ENCODE measurements at regions not wholly inside any gene's neighbourhood (a gene's known extent, or its start where the extent isn't known, plus 50 kb on each side); places are given as distances from the start of the nearest gene placed in this dataset.

- H2AFZ ChIP-seq (ENCODE audit: low read depth), result no peak overlapping the region
- H3K79me2 ChIP-seq (ENCODE audit: insufficient read depth, low read depth), result no peaks in the 10 kb centered on the region
- H3K4me1 ChIP-seq (ENCODE audit: low read depth, poor library complexity, severe bottlenecking), result peaks cover 8% of the 10 kb centered on the region
- H4K20me1 ChIP-seq (ENCODE audit: insufficient read depth), result no peaks in the 10 kb centered on the region
- TF ChIP-seq CTCF (conservative IDR thresholded peaks at IDR 0.05; ENCODE audit: low read depth, low read length), result peak; percentile 61
- H3K4me2 ChIP-seq, result no peak overlapping the region
- H3K27me3 ChIP-seq (ENCODE audit: insufficient read depth, low read depth), result no peaks in the 10 kb centered on the region
- H3K36me3 ChIP-seq (ENCODE audit: insufficient read depth), result no peaks in the 10 kb centered on the region
- no peak overlapping the region for H3K4me3 ChIP-seq (IDR thresholded peaks at IDR 0.05; ENCODE audit: insufficient read depth, low read depth, low read length)
- no peak overlapping the region for H3K27ac ChIP-seq
- H3K9ac ChIP-seq, result no peak overlapping the region
Observed at GRCh38 chr14:25400607-25401206, 350.8 kb upstream of the STXBP6 start.

- Histone ChIP-seq H3K27me3 (ENCODE audit: insufficient read depth, low read depth) (no peaks in the 10 kb centered on the region), H3K36me3 (ENCODE audit: insufficient read depth) (no peaks in the 10 kb centered on the region), H2AFZ (ENCODE audit: low read depth) (no peak overlapping the region), H3K4me2 (no peak overlapping the region), H3K4me1 (ENCODE audit: low read depth, poor library complexity, severe bottlenecking) (peaks cover 8% of the 10 kb centered on the region), H4K20me1 (ENCODE audit: insufficient read depth) (no peaks in the 10 kb centered on the region), H3K79me2 (ENCODE audit: insufficient read depth, low read depth) (no peaks in the 10 kb centered on the region), H3K9ac (no peak overlapping the region), H3K27ac (no peak overlapping the region), H3K4me3 (IDR thresholded peaks at IDR 0.05; ENCODE audit: insufficient read depth, low read depth, low read length) (no peak overlapping the region)
- TF ChIP-seq CTCF (conservative IDR thresholded peaks at IDR 0.05; ENCODE audit: low read depth, low read length), result no peak
Observed at GRCh38 chr14:25396128-25396527, 346.2 kb upstream of the STXBP6 start.

GRCh38 chr14:25394791-25395391 lies 344.9 kb upstream of the STXBP6 start:
- Histone ChIP-seq H3K79me2 (ENCODE audit: insufficient read depth, low read depth) (no peaks in the 10 kb centered on the region), H3K36me3 (ENCODE audit: insufficient read depth) (no peaks in the 10 kb centered on the region), H3K27me3 (ENCODE audit: insufficient read depth, low read depth) (no peaks in the 10 kb centered on the region), H3K9ac (no peak overlapping the region), H3K4me3 (IDR thresholded peaks at IDR 0.05; ENCODE audit: insufficient read depth, low read depth, low read length) (no peak overlapping the region), H3K27ac (no peak overlapping the region), H4K20me1 (ENCODE audit: insufficient read depth) (no peaks in the 10 kb centered on the region), H2AFZ (ENCODE audit: low read depth) (no peak overlapping the region), H3K4me1 (ENCODE audit: low read depth, poor library complexity, severe bottlenecking) (peaks cover 8% of the 10 kb centered on the region), H3K4me2 (no peak overlapping the region)
- no peak for TF ChIP-seq CTCF (conservative IDR thresholded peaks at IDR 0.05; ENCODE audit: low read depth, low read length)

GRCh38 chr14:25394356-25394755 lies 344.4 kb upstream of the STXBP6 start:
- H3K4me3 ChIP-seq (IDR thresholded peaks at IDR 0.05; ENCODE audit: insufficient read depth, low read depth, low read length), result no peak overlapping the region
- no peak overlapping the region for H3K9ac ChIP-seq
- no peaks in the 10 kb centered on the region for H4K20me1 ChIP-seq (ENCODE audit: insufficient read depth)
- no peak overlapping the region for H3K4me2 ChIP-seq
- no peaks in the 10 kb centered on the region for H3K27me3 ChIP-seq (ENCODE audit: insufficient read depth, low read depth)
- TF ChIP-seq CTCF (conservative IDR thresholded peaks at IDR 0.05; ENCODE audit: low read depth, low read length), result no peak
- no peaks in the 10 kb centered on the region for H3K36me3 ChIP-seq (ENCODE audit: insufficient read depth)
- no peak overlapping the region for H2AFZ ChIP-seq (ENCODE audit: low read depth)
- H3K27ac ChIP-seq, result no peak overlapping the region
- H3K79me2 ChIP-seq (ENCODE audit: insufficient read depth, low read depth), result no peaks in the 10 kb centered on the region
- peaks cover 8% of the 10 kb centered on the region for H3K4me1 ChIP-seq (ENCODE audit: low read depth, poor library complexity, severe bottlenecking)
